Right lobe of liver (tissue), 6 donors: ENCODE measurements at regions not wholly inside any gene's neighbourhood (a gene's known extent, or its start where the extent isn't known, plus 50 kb on each side); places are given as distances from the start of the nearest gene placed in this dataset.

Experiments
- ATAC-seq, 4 donors: fragments of 200-7000 bp; cut with Tn5 transposase; one replicate each; pipeline ENCODE4 v1.9.1; 2020; ENCODE audit warnings: mild to moderate bottlenecking in 4 of 4, moderate library complexity in 4 of 4
- DNase-seq, 3 donors: peaks; one replicate each; pipeline ENCODE4 v3.0.0-alpha.2; 2020
- H3K27ac ChIP-seq, 3 donors: fragments of 200-600 bp; one replicate each; pipeline ENCODE4 v1.8.0; 2022
- H3K27me3 ChIP-seq, 2 donors: fragments of 200-600 bp; one replicate each; pipeline ENCODE4 v1.8.0; 2022
- H3K36me3 ChIP-seq, 4 donors: fragments of 200-600 bp; sonication (generic) in 1 of 4; one replicate each; pipeline versions ENCODE4 v1.5.1 to v1.8.0; 2017 to 2022; ENCODE audit warnings: control low read depth in 1 of 4
- H3K4me1 ChIP-seq, 4 donors: fragments of 200-600 bp; sonication (generic) in 1 of 4; one replicate each; pipeline versions ENCODE4 v1.5.1 to v1.8.0; 2017 to 2022; ENCODE audit warnings: control low read depth in 1 of 4
- H3K4me3 ChIP-seq, 3 donors: fragments of 200-600 bp; one replicate each; pipeline ENCODE4 v1.8.0; 2022
- H3K9me3 ChIP-seq, 4 donors: fragments of 200-600 bp; sonication (generic) in 1 of 4; one replicate each; pipeline versions ENCODE4 v1.5.1 to v1.8.0; 2017 to 2022; ENCODE audit warnings: control low read depth in 1 of 4
- CTCF ChIP-seq, 4 donors: fragments of 200-600 bp in 3 of 4; fragments of 450-650 bp in 1 of 4; IDR thresholded peaks; one replicate each; pipeline versions ENCODE4 v1.5.1 to v1.8.0; 2016 to 2022; ENCODE audit warnings: antibody characterized with exemption in 4 of 4, mild to moderate bottlenecking in 2 of 4
- POLR2A ChIP-seq: fragments of 450-650 bp; IDR thresholded peaks from one replicate; pipeline ENCODE4 v1.6.1; 2017; ENCODE audit warnings: antibody characterized with exemption, mild to moderate bottlenecking
- WGBS: methylation state at CpG from one replicate; pipeline ENCODE4 v1.1.6; 2018; ENCODE audit warnings: low coverage, low lambda C conversion rate; ENCODE audit not compliant: insufficient coverage; ENCODE audit errors: missing lambda C conversion rate; 5-methylcytosine and 5-hydroxymethylcytosine counted together
- intact Hi-C, 2 donors: fragments of 100-400 bp; cut with DNase I; formaldehyde crosslinking; loops; one replicate each; pipeline versions ENCODE4 v1.11.2 to v1.14.1; 2022
- donor health status: DM: no; HTN: yes; CAD: no.
- donor health status: DM: no; HTN: no; CAD: no.
- donor health status: DM: no; HTN: no; CAD: no.
- donor health status: DM: no; HTN: yes; CAD: no.
- donor health status: DM: no; HTN: yes; CAD: no.

- intact Hi-C loops, result no loop called here
- no peak for TF ChIP-seq CTCF (IDR thresholded peaks at IDR 0.05)
- peak overlapping the region in 1 of 3 donors; percentile 37 for H3K27ac ChIP-seq
- peaks cover 0 to 31% (median 2%) of the 10 kb centered on the region in 4 donors for H3K4me1 ChIP-seq
- WGBS, result 19% methylated on average over 7 of the region's 8 CpGs
- H3K27me3 ChIP-seq, result no peaks in the 10 kb centered on the region
- ATAC-seq, result peak; percentile 94 to 95 (median 94)
- peak; percentile 70 to 89 (median 87) for DNase-seq
- H3K4me3 ChIP-seq, result no peak overlapping the region
- no peaks in the 10 kb centered on the region for H3K36me3 ChIP-seq
- no peaks in the 10 kb centered on the region for H3K9me3 ChIP-seq
These were observed 339.2 kb downstream of the PIK3R1 start for GRCh38 chr5:68554571-68555279.

- H3K27ac ChIP-seq, result peak overlapping the region in 1 of 3 donors; percentile 37
These were observed 340.5 kb downstream of the PIK3R1 start for GRCh38 chr5:68555907-68556681.

GRCh38 chr5:68557162-68557936 lies 341.8 kb downstream of the PIK3R1 start:
- no peaks in the 10 kb centered on the region for H3K9me3 ChIP-seq
- intact Hi-C loops, result no loop called here
- 31% methylated on average over 4 of the region's 4 CpGs for WGBS
- no peaks in the 10 kb centered on the region for H3K27me3 ChIP-seq
- DNase-seq (peak in 1 of 3 donors; percentile 70), ATAC-seq (peak; percentile 55 to 73 (median 68))
- H3K4me1 ChIP-seq, result peaks cover 0 to 40% (median 2%) of the 10 kb centered on the region in 4 donors
- no peaks in the 10 kb centered on the region for H3K36me3 ChIP-seq
- TF ChIP-seq CTCF (IDR thresholded peaks at IDR 0.05) (no peak), POLR2A (no peak)
- H3K4me3 ChIP-seq, result no peak overlapping the region
- H3K27ac ChIP-seq, result peak overlapping the region in 1 of 3 donors; percentile 47

More at GRCh38 chr5:68555907-68556681, 340.5 kb downstream of the PIK3R1 start:
- DNase-seq (no peak), ATAC-seq (no peak)
- intact Hi-C loops, result no loop called here
- Histone ChIP-seq H3K4me3 (no peak overlapping the region), H3K27me3 (no peaks in the 10 kb centered on the region), H3K36me3 (no peaks in the 10 kb centered on the region), H3K9me3 (no peaks in the 10 kb centered on the region), H3K4me1 (peaks cover 0 to 31% (median 2%) of the 10 kb centered on the region in 4 donors)
- no peak for TF ChIP-seq CTCF (IDR thresholded peaks at IDR 0.05)
- no peak for TF ChIP-seq POLR2A
- WGBS, result 74% methylated on average over 2 of the region's 6 CpGs

- ATAC-seq, result peak; percentile 96 to 98 (median 97)
- Histone ChIP-seq H3K4me1 (peaks cover 0 to 21% (median under 1%) of the 10 kb centered on the region in 4 donors), H3K9me3 (no peaks in the 10 kb centered on the region), H3K27ac (peak overlapping the region in 1 of 3 donors; percentile 20), H3K36me3 (no peaks in the 10 kb centered on the region), H3K4me3 (no peak overlapping the region), H3K27me3 (no peaks in the 10 kb centered on the region)
- DNase-seq, result peak in 2 of 3 donors; percentile 68 to 92
- TF ChIP-seq POLR2A (peak; percentile 13), CTCF (IDR thresholded peaks at IDR 0.05) (no peak)
- intact Hi-C loops, result no loop called here
- WGBS, result 20% methylated on average over 3 of the region's 3 CpGs
These were observed 346.8 kb downstream of the PIK3R1 start for GRCh38 chr5:68562308-68562707.
